HG03354 (cell line): ENCODE measurements at regions not wholly inside any gene's neighbourhood (a gene's known extent, or its start where the extent isn't known, plus 50 kb on each side); places are given as distances from the start of the nearest gene placed in this dataset.
"Not testable (repeated sequence)": the region's sequence is repeated elsewhere in the genome, so short reads cannot be mapped to it uniquely, and the experiment has no call there.

Experiments
- ATAC-seq: cut with Tn5 transposase; IDR thresholded peaks from one replicate; pipeline ENCODE4 v1.9.1; 2021; ENCODE audit warnings: mild to moderate bottlenecking; ENCODE audit not compliant: unreplicated experiment, poor library complexity, severe bottlenecking

DNA sequence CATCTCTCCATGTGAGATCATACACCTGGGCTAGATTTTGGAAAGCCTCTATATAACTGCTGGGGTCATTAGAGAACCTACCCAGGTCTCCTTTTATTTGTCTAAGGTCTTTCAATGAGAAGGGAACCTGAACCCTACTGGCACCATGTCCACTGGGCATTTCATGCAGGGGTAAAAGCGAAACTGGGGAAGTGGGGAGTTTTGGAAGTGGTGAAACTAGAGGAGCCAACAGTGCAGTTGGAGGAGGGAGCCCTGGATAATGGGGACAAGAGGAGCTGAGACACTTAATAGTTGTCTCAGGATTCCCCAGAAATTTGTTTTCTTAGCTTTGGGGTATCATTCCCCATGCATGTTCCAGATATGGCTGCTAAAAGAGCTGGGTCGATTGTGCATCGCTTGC, 169.0 kb upstream of the NREP start:
- ATAC-seq, result no peak

DNA sequence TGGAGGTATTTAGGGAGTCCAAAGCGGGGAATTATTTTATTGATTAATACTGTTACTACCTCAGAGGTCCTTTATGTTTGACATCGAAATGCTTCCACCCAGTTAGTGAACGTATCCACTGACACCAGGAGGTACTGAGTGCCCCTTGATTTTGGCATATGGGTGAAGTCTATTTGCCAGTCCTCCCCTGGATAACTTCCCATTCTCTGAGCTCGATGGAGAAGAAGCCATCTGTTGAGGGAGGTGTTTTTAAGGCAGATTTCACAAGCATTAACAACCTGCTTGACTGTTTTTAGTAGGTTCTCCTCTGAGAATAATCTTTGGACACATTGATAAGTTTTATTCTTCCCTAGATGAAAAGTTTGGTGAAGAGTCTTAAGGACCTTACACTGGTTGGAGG, 165.3 kb upstream of the NREP start:
- ATAC-seq, result no peak

DNA sequence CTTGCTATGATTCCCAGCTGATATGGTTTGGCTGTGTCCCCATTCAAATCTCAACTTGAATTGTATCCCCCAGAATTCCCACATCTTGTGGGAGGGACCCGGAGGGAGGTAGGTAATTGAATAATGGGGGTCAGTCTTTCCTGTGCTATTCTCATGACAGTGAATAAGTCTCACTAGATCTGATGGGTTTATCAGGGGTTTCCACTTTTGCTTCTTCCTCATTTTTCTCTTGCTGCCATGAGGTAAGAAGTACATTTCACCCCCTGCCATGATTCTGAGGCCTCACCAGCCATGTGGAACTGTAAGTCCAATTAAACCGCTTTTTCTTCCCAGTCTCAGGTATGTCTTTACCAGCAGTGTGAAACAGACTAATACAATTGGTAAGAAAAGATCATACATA, 164.7 kb upstream of the NREP start:
- not testable (repeated sequence) for ATAC-seq

DNA sequence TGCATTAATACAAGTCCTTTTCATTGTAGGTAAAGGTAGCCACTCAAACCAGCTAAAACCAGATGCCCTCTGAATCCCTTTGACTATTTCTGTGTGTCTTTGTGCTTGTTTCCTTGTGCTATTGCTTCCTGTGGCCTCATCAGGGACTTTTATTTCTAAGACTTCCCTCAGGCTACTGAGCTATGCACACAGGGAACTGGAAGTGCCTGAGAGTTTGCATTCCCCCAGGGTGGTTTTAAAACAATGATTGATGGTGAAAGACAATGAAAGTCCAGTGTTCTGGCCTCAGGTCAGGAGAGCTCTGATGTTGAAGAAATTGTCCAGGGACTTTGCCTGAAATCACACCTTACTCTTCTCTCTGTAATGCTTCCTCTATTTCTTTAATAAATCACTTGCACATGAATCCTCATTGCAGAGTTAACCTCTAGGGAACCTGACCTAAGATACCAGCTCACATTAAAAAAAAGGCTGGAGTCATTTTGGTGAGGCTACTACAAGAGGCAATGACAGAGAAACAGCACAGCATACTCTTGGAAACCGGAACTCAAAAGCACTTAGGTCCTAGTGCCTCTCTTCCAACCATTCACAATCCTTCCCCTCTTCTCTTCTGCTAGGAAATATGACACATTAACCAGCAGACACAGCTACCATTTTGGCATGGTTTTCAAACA, 158.1 kb upstream of the NREP start:
- ATAC-seq, result no peak

DNA sequence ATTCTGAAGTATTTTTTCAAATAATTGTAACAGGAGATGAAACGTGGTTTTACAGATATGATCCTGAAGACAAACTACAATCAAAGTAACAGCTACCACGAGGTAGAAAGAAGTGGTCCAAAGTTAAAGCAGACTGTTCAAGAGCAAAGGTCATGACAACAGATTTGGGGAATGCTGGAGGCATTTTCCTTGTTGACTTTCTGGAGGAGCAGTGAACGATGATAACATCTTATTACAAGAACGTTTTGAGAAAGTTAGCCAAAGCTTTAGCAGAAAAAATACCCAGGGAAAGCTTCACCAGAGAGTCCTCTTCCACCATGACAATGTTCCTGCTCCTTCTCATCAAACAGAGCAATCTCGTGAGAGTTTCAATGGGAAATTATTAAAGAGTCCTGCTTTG, 145.4 kb upstream of the NREP start:
- ATAC-seq, result no peak

DNA sequence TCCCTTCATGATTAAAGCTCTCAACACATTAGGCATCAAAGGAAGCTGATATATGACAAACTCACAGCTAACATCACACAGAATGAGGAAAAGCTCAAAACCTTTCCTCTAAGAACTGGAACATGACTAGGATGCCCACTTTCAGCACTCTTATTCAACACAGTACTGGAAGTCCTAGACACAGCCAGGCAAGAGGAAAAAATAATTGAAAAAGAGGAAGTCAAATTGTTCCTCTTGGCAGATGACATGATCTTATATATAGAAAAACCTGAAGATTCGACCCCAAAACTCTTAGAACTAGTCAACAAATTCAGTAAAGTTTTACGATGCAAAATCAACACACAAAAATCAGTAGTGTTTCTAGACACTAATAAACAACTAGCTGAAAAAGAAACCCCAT, 144.3 kb upstream of the NREP start:
- ATAC-seq, result no peak

DNA sequence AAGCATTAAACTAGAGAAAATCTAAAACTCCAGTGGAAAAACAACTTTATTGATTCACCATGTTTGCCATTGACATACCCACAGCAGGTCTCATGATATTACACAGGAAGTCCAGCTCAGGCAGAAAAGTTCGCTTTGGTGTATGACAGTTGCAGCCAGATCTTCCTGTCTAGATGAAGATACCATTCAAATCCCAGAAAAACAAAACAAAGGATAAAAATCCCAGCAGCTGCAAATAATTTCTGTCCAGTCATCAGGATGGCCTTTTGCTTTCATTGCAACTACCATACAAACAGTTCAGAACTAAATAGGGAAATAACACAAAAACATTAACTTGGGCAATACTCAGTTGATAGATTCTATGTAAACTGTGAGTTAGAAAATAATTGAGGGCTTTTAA, 136.0 kb upstream of the NREP start:
- ATAC-seq, result no peak

DNA sequence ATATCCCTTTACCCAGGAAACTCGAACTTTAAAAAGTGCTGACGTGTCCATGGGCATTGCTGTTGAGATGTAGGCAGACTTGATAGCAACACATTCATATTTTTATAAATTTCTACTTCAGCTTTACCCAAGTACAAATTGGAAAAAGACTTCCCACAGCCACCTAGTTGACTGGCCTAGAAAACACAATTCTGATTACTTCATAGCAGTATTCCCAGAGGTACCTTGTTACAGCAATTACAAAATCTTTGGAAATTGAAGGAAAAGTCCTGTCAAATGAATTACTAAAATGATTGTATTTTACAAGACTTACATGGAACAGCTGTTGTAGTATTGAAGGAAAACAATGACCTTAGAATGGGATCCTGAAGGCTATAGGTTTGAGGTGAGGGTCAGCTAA, 130.7 kb upstream of the NREP start:
- ATAC-seq, result no peak

DNA sequence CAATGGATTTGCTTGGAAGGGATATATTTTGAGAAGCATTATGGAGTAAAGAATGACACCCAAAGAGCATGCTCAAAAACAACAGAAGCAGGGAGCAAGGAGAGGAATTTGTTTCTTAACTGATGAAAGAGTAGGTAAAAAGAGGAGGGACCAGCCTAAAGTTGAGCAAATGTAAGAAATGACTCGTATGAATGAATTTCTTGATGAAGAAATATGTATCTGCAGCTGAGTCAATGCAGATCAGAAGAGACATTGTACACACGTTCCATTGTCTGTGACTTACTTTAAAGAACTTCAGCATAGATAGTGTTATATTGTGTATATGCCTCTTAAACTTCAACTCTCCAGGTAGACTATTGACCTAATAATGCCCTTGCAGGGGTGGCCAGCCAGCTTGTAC, 112.7 kb upstream of the NREP start:
- ATAC-seq, result no peak

DNA sequence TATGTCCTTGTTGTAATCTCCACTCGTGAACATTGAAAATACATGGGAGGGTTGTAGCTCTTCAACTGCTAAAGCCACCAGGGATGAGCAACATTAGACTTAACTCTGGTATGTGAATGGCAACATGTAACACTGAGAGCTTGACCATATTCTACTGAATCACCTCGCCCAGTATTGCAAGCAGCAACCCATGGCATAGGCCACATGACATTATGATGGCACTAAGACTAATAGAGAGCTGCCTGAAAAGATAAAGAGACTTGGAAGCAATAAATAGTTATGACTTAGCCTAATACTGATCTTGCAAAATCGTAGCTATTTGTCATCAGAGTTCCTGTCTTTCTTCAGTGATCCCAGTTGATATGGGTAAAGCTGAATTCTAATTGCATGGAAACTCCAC, 108.4 kb upstream of the NREP start:
- ATAC-seq, result no peak

DNA sequence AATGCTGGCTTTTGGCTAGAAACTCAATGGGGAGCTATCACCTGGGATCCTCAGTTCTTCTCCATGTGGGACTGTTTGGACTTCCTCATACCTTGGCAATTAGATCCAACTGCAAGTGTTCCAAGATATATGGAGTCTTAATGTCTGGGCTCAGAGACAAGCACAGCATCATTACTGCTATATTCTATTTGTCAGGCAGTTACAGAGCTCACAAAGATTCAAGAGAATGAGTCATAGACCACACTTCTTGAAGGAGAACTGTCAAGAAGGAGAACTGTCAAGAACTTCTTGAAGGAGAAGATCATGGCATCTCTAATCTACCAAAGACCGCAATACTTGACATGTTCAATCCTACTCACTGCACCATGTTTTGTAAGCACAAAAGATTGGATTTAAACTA, 106.8 kb upstream of the NREP start:
- no peak for ATAC-seq

DNA sequence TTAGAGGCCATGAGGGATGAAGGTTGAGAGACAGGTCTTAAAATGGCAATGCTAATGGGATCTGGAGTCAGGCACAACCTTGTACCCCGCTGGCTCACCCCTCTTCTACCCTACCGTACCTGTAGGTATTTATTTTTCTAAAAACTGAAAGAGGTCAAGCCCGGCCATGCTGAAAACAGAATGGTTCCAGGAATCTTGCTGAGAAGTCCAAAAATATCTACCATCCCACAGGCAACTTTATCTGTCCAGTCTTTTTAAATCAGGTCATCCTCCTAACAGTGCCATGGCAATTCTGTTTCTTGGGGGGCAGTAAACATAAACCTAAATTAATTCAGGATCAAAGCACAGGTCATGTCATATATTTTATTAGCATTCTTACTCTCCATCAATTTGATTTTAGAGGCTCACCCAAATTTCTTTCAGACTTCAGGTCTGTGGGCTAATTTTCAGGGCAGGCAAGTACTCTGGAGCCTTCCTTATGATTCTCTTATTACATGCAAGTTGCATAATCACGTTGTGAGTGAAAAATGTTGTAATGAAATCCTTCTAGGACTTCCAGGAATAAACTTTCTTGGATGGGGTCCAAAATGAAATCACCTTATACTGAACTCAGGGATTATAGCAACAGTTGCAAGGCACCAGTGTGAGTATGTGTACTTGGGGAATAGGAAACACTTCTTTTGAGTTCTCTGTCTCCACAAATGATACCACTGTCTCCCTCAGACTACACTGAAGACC, 102.7 kb upstream of the NREP start:
- ATAC-seq, result no peak

DNA sequence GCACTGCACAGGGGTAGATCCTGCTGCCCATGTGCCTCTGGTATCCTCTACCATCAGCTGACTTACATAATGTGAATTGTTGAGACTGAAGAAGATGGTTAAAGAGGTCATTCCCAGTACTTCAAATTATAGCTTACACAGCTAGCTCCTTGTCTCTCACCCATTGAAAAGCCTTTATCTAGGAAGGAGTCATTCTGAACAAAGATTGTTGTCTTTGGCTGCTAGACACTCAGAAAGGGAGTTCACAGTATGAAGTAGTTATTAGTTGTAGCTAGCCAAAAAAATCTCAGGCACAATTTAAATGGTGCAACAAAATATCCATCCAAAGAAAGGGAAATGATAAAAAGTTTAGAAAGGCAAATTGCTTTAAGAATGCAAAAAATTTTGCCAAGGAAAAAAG, 102.0 kb upstream of the NREP start:
- no peak for ATAC-seq

DNA sequence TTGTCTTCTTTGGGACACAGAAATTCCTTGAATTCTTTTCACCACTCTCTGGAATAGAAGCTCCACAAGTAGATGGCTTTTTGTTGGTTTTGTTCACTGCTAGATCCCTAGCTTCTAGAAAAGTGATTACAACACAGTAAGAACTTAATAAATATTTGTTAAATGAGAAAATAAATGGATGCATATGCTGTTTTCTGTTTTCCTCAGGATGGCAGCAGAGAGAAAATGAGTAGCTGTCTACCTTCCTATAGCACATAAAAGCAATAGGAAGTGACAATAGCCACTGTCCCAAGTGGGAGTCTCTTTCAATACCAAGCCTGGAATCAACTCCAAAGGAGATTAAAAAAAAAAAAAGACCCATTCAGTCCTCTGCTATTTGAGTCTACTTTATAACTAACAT, 100.6 kb upstream of the NREP start:
- ATAC-seq, result no peak

DNA sequence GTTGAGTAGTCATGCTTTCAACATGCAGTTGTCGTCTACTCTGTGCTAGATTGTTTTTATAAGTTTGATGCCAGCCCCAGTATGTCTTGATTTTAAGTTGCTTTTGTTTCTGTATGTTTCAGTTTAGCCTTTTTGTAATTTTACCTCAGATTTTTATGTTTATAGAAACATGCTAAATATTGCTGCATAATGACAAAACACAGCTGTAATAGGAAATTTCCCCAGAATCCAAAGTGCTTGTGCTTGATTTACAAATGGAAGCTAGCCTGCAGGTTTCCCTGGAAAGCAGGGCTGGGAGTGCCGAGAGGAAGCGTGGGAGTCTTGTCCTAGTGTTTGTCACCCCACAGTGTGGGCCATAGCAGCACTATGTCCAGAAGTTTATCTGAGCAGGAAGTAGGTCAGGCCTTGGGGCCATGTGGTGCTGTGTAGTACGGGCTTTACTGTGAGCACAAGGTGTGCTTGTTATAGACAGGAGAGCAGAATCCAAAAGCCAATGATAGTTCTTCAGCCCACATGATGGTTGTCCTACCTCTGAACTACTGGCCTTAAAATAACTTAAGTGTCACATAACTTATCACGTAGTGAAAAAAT, 100.0 kb upstream of the NREP start:
- no peak for ATAC-seq

DNA sequence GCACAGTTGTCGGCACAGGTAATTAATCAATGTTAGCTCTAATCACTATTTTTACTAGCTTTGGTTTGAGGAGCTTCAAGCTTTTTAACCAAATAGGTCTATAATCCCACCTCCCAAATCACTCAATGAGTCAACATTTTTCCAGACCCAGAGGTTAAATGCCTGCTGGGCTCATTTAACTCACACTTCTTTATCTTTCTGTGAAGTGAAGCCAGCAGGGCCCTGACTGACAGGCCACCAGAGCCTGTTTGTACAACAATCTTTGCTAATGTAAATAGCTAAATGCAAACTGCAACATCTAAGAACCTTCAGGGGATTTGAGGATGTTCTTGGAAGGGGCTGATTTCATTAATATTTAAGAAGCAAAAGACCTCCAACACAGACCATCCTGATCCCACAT, 98.4 kb upstream of the NREP start:
- no peak for ATAC-seq

DNA sequence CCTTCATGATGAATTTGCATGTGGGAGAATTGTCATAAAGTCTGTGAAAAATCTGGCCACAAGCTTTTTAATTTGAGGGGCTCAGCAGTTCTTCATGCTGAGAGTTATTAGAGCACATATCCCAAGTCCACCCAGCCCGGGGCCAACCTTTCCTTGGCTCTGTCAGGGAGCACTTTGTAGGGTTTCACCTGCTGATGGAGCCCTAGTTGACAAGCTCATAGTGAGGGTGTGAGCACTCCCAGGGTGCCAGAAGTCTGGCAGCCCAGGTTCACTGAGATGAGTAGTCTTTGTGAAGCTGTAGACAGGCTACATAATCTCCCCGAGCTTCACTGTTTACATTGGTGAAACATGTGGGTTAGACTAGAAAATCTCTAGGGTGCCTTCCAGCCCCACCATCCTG, 97.2 kb upstream of the NREP start:
- peak; percentile 30 for ATAC-seq

DNA sequence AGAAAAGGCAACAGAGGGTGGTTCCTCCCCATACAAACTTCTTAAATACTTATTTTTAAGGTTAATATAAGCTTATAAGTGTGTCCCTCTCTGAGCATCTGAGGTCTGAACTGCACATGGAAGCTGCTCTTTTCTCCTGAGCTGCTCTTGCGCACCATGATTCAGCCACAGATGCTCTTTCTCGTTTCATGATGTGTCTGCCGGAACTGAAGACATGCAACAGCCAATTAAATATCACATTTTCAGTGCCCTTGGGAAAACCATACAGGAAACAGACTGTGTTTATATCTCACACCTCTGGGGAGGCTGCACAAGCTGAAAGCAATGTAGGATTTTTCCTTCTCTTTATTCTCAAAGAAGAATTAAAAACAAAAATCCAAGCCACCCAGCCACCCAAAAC, 96.8 kb upstream of the NREP start:
- peak; percentile 82 for ATAC-seq

DNA sequence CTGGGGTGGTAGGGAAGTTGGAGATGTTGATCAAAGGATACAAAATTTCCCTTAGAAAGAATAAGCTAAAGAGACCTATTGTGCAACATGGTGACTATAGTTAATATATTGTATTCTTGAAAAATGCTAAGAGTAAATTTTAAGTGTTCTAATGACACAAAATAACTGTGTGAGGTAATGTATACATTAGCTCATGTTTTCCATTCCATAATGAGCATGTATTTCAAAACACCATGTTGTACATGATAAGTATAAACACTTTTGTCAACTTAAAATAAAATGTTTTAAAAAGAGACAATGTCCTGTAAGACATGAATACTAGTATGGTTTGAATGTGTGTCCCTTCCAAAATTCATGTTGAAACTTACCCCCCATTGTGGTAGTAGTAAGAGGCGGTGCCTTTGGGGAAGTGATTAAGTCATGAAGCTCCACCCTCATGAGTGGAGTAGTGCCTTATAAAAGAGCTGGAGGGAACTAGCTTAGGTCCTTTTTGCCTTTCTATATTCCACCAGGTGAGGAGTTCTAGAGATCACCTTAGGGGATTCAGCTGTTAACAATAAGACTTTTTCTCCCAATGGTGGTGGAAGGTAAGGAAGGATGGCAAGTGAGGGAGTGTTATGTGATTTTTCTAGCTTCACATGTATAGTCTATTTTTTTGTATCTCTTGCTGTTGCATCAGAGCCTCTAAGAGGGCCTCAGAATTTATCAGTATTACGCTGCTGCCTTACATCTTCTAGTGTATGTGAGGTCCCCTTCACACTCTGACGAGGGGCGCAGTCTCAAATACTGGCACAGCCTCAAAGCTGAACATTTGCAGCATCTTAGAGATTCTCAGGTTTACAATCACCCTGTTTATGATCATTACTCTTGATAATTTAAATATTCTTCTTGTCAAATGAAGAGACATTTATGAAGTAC, 94.9 kb upstream of the NREP start:
- no peak for ATAC-seq

DNA sequence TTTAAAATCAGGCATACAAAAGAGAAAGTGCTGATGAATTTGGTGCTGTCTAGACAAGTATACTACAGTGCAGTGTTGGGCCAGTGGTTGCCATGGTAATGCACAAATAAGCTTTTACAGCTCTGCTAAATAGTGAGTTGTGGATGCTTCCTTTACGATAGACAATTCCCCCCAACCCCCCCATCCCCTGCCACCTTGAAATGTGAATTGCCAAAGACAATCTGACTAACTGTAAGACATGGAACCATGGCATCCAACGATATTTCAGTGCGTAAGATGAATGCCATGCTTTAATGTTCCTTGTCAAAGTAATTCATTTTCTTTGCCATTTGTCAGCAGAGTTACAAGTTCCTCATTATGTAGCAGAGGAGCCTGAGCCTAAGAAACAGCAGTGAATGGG, 91.5 kb upstream of the NREP start:
- ATAC-seq, result no peak
